ENCODE measurements at regions not wholly inside any gene's neighbourhood (a gene's known extent, or its start where the extent isn't known, plus 50 kb on each side); places are given as distances from the start of the nearest gene placed in this dataset.
"Not testable (repeated sequence)": the region's sequence is repeated elsewhere in the genome, so short reads cannot be mapped to it uniquely, and the experiment has no call there.

DNA sequence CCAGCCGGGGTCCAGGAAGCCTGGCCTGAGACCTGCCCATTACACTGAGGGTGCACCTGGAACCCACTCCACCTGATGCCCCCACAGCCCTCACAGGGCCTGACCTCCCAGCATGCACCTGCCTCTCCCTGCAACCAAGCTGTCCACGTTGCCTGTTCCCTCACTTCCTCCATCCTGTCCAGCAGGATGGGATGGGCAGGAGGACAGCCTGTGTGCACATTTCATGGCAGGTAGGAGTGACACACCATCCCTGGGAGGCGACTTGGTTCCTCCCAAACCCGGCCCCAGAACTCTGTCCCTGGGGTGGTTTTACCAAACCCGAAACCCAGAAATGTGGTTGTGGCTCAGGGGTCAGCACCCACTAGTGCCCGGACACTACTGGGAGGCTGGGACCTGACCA is 203.8 kb upstream of the ZNF519 start:
- not testable (repeated sequence) for DNase-seq (ENCODE audit: low read depth)

DNA sequence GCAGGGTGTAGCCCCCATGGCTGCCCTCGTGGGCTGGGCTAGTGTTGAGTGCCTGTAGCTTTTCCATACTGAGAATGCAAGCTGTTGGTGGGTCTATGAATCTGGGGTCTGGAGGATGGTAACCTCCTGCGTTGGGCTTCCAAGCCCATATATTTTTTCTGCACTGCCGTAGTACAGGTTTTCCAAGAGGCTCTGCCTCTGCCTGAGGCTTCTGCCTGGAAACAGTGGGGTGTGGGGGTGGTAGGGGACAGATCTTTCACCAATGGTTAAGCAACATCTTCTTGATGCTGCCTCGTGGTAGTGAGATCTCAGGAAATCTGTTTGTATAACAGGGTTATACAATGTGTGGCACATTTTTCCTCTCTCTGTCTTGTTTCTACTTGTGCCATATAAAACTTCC is 189.0 kb upstream of the ZNF519 start:
- not testable (repeated sequence) for DNase-seq (ENCODE audit: low read depth)

DNA sequence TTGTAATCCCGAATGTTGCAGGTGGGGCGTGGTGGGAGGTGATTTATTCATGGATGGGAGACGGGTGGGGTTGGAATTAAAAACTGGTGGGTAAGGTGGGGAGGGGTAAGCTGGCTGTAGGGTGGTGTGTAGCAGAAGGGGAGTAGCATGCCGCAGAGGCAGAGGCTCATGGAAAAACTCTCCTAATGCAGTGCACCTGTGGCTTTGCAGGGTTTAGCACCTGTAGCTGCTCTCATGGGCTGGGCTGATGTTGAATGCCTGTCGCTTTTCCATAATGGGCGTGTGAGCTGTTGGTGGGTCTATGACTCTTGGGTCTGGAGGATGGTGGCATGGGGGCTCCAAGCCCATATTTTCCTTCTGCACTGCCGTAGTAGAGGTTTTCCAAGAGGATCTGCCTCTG is 169.0 kb upstream of the ZNF519 start:
- DNase-seq (ENCODE audit: low read depth): not testable (repeated sequence)

DNA sequence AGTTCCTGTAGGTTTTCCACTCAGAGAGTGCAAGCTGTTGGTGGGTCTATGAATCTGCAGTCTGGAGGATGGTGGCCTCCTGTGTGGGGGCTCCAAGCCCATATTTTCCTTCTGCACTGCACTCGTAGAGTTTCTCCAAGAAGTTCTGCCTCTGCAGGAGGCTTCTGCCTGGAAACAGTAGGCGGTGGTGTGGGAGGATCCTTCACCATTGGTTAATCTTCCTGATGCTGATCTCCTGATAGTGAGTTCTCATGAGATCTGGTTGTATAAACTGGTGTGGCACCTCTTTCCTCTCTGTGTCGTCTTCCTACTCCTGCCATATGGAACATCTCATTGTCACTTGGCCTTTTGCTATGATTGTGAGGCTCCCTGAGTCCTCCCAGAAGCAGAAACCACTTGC is 162.8 kb upstream of the ZNF519 start:
- not testable (repeated sequence) for DNase-seq (ENCODE audit: low read depth)

DNA sequence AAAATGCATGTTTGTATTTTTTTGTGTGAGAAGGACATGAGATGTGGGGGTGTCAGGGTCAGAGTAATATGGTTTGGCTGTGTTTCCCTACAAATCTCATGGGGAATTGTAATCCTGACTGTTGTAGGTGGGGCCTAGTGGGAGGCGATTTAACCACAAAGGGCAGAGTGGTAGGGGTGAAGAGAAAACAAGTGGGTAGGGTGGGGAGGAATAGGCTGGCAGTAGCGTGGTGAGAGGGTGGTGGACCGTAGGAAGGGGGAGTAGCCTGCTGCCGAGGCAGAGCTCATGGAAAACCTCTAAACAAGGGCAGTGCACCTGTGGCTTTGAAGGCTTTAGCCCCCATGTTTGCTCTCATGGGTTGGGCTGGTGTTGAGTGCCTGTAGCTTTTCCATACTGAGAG is 152.8 kb upstream of the ZNF519 start:
- DNase-seq (ENCODE audit: low read depth): no peak

DNA sequence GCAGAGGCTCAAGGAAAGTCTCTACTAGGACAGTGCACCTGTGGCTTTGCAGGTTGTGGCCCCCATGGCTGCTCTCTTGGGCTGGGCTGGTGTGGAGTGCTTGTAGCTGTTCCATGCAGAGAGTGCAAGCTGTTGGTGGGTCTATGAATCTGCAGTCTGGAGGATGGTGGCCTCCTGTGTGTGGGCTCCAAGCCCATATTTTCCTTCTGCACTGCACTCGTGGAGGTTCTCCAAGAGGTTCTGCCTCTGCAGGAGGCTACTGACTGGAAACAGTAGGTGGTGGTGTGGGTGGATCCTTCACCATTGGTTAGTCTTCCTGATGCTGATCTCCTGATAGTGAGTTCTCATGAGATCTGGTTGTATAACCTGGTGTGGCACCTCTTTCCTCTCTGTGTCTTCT is 143.2 kb upstream of the ZNF519 start:
- not testable (repeated sequence) for DNase-seq (ENCODE audit: low read depth)

DNA sequence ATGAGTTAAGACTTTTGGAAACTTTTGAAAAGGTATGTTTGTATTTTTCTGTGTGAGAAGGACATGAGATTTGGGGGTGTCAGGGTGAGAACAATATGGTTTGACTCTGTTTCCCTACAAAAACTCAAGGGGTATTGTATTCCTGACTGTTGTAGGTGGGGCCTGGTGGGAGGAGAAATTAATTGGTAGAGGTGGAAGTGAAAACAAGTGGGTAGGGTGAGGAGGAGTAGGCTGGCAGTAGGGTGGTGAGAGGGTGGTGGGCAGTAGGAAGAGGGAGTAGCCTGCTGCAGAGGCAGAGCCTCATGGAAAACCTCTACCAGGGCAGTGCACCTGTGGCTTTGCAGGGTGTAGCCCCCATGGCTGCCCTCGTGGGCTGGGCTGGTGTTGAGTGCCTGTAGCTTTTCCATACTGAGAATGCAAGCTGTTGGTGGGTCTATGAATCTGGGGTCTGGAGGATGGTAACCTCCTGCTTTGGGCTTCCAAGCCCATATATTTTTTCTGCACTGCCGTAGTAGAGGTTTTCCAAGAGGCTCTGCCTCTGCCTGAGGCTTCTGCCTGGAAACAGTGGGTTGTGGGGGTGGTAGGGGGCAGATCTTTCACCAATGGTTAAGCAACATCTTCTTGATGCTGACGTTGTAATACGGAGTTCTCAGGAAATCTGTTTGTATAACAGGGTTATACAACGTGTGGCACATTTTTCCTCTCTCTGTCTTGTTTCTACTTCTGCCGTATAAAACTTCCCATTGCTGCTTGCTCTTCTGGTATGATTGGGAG is 133.6 kb upstream of the ZNF519 start:
- not testable (repeated sequence) for DNase-seq (ENCODE audit: low read depth)

DNA sequence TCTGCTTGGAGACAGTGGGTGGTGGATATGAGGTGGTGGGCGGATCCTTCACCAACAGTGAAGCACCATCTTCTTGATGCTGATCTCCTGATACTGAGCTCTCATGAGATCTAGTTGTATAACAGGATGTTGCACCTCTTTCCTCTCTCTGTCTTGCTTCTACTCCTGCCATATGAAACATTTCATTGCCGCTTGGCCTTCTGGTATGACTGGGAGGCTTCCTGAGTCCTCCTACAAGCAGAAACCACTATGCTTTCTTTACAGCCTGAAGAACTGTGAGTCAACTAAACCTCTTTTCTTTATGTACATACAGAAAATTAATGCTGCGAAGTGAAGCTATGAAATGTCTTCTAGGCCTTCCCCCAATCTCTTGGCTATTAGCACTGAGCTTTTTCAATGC is 130.6 kb upstream of the ZNF519 start:
- not testable (repeated sequence) for DNase-seq (ENCODE audit: low read depth)

DNA sequence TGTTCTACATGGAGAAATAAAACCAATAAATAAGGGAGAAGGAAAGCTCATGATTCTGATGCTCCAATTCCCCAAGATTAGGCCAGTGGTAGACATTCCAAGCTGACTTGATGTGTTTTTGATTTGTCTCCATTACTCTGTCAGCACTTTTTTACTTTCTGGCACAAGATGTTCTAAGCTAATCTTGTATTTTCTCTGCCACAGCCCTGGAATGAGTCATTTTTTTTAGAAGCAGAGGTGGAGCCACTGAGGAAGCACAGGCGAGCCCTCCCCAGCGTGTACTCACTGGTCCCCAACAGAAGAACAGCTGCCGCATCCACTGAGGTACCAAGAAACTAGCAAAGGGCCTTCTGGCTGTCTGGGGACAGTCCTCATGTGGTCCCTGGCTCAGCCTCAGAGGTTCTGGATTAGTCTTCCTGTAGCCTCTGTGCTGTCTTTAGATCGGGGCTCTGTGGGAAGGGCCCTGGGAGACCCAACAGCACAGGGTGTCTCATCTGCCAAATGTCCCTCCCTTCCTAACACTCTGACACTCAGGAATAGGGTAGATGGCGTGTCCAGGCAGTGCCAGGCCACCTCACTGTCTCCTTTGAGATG is 117.9 kb upstream of the ZNF519 start:
- DNase-seq (ENCODE audit: low read depth): not testable (repeated sequence)

DNA sequence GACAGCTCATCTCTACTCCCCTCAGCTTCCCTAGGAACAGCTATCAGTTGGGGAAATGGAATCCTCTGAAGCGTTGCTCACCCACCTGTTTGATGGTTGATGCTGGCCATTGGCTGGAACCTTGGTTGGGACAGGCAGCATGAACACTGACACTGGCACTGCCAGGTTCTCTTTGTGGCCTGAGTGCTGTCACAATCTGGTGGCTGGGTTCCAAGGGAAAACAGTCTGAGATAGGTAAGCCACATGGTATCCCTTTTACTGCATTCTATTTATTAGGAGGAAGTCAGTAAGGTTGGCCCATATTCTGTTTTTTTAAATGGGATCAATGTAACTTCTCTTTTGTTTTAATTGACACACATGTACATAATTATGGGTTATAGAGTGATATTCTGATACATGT is 107.0 kb upstream of the ZNF519 start:
- DNase-seq (ENCODE audit: low read depth): not testable (repeated sequence)

DNA sequence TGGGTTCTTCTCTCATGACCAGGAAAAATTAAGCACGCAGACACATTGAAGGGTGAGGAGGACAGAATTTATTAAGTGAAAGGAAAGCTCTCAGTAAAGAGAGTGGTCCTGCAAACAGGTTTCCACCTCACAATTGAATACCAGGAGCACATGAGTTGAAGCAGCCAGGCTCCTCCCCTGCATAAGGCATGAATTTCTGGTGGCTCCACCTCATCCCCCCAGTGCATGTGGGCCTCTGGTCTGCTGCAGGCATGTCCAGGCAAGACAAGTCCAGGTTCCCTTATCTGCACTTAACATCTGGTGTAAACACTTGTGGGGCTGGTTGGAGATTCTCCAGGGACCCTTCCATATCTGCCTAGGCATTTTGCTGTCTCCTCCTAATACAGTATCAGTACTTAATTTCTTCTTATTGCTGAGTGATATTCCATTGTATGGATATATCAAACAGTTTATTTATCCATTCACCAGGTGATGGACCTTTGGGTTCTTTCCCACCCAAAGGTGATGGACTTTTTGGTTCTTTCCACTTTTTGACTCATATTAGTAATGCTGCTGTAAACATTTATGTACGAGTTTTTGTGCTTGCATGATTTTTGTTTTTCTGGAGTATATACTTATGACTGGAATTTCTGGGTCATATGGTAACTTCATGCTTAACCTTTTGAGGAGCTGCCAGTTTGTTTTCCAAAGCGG is 104.3 kb upstream of the ZNF519 start:
- DNase-seq (ENCODE audit: low read depth): not testable (repeated sequence)

DNA sequence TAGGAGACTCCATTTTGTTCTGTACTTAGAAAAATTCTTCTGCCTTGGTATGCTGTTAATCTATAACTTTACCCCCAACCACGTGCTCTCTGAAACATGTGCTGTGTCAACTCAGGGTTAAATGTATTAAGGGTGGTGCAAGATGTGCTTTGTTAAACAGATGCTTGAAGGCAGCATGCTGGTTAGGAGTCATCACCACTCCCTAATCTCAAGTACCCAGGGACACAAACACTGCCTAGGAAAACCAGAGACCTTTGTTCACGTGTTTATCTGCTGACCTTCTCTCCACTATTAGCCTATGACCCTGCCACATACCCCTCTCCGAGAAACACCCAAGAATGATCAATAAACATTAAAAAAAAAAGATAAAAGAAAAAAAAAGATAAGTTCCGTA is 93.0 kb upstream of the ZNF519 start:
- not testable (repeated sequence) for DNase-seq (ENCODE audit: low read depth)

DNA sequence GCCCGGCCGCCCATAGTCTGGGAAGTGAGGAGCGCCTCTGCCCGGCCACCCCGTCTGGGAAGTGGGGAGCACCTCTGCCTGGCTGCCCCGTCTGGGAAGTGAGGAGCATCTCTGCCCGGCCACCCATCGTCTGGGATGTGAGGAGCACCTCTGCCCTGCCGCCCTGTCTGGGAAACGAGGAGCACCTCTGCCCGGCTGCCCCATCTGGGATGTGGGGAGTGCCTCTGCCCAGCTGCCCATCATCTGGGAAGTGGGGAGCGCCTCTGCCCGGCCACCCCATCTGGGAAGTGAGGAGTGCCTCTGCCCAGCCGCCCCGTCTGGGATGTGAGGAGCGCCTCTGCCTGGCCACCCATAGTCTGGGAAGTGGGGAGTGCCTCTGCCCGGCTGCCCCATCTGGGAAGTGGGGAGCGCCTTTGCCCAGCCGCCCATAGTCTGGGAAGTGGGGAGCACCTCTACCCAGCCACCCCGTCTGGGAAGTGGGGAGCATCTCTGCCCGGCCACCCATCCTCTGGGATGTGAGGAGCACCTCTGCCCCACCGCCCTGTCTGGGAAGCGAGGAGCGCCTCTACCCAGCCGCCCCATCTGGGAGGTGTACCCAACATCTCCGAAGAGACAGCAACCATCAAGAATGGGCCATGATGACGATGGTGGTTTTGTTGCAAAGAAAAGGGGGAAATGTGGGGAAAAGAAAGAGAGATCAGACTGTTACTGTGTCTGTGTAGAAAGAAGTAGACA is 92.5 kb upstream of the ZNF519 start:
- not testable (repeated sequence) for DNase-seq (ENCODE audit: low read depth)

DNA sequence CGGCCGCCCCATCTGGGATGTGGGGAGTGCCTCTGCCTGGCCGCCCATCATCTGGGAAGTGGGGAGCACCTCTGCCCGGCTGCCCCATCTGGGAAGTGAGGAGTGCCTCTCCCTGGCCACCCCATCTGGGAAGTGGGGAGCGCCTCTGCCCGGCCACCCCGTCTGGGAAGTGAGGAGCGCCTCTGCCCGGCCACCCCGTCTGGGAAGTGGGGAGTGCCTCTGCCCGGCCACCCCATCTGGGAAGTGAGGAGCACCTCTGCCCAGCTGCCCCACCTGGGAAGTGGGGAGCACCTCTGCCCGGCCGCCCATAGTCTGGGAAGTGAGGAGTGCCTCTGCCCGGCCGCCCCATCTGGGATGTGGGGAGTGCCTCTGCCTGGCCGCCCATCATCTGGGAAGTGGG is 91.7 kb upstream of the ZNF519 start:
- not testable (repeated sequence) for DNase-seq (ENCODE audit: low read depth)

DNA sequence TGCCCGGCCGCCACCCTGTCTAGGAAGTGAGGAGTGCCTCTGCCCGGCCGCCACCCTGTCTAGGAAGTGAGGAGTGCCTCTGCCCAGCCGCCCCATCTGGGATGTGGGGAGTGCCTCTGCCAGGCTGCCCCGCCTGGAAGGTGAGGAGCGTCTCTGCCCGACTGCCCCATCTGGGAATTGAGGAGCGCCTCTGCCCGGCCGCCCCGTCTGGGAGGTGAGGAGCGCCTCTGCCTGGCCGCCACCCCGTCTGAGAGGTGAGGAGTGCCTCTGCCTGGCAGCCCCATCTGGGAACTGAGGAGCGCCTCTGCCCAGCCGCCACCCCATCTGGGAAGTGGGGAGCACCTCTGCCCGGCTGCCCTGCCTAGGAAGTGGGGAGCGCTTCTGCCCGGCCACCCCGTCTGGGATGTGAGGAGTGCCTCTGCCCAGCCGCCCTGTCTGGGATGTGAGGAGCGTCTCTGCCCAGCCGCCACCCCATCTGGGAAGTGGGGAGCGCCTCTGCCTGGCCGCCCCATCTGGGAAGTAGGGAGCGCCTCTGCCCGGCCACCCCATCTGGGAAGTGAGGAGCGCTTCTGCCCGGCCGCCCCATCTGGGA is 91.1 kb upstream of the ZNF519 start:
- DNase-seq (ENCODE audit: low read depth): not testable (repeated sequence)

DNA sequence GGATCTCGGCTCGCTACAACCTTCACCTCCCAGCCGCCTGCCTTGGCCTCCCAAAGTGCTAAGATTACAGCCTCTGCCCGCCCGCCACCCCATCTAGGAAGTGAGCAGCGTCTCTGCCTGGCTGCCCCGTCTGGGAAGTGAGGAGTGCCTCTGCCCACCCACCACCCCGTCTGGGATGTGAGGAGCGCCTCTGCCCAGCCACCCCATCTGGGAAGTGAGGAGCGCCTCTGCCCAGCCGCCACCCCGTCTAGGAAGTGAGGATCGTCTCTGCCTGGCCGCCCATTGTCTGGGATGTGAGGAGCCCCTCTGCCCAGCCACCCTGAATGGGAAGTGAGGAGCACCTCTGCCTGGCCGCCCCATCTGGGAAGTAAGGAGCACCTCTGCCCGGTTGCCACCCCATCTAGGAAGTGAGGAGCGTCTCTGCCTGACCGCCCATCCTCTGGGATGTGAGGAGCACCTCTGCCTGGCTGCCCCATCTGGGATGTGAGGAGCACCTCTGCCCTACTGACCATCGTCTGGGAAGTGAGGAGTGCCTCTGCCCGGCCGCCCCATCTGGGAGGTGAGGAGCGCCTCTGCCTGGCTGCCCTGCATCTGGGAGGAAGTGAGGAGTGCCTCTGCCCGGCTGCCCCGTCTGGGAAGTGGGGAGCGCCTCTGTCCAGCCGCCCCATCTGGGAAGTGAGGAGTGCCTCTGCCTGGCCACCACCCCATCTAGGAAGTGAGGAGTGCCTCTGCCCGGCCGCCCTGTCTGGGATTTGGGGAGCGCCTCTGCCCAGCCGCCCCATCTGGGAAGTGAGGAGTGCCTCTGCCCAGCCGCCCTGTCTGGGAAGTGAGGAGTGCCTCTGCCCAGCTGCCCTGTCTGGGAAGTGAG is 90.4 kb upstream of the ZNF519 start:
- DNase-seq (ENCODE audit: low read depth): not testable (repeated sequence)

DNA sequence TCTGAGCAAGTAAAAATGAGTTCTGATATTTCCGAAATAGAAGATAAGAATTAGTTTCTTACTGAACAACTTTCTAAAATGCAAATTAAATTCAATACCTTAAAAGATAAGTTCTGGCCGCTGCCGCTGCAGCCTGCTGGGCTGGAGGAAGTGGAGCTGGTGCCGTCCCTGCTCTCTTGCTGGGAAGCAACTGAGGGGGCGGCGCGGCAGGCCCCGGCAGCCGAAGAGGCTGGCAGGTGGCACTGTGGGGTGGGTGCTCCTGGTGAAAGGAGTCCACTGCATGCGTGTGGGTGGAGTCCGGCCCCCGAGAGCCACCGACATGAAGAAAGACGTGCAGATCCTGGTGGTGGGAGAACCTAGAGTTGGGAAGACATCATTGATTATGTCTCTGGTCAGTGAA is 89.5 kb upstream of the ZNF519 start:
- DNase-seq (ENCODE audit: low read depth): no peak

DNA sequence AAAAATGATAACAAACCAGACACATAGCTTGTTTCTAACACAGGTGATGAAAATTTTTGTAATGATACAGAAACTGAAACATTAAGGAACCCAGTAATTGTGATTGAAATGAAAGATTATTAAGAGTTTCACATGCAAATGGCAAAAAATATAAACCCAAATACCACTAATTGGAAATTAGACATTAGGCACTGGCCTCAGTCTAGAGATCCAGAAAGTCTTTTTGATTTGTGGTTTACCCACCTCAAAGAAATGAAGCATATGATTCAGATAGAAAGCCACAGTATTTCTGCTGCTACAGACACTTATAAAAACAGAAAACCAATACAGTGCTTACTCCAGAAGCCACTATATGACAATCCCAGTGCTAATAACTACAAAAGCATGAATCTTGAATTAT is 83.7 kb upstream of the ZNF519 start:
- DNase-seq (ENCODE audit: low read depth): not testable (repeated sequence)

DNA sequence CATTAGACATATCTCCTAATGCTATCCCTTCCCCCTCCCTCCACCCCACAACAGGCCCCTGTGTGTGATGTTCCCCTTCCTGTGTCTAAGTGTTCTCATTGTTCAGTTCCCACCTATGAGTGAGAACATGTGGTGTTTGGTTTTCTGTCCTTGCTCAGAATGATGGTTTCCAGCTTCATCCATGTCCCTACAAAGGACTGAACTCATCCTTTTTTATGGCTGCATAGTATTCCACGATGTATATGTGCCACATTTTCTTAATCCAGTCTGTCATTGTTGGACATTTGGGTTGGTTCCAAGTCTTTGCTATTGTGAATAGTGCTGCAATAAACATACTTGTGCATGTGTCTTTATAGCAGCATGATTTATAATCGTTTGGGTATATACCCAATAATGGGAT is 71.2 kb upstream of the ZNF519 start:
- not testable (repeated sequence) for DNase-seq (ENCODE audit: low read depth)

DNA sequence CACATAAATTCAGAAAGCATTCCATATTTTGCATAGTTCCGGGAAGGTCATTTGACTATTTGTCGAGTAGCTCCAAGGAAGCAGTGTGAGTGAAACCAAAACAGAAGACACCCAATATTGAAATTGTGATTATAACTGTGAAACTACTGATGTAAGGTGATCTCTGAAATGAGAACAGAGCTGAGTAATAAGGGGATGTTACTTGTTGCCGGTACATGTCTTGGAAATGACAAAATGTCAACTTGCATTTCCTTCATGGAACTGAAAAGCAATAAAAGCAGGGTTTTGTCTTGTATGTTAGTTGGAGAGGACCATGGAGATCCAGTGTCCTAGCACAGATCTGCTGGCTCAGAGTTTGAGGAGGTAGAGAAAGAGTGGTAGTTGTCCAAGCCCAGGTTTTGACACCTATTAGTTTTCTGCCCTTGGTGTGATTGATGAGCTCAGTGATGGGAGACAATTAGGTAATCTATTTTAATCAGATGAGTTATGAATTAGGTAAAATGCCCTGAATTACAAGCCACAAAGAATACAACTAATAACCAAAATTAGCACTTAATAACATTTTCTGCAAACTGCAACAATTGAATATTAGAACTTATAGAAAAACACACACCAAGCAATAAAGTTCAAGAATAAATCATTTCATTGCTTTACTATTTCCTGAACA is 58.7 kb upstream of the ZNF519 start:
- DNase-seq (ENCODE audit: low read depth): not testable (repeated sequence)
